ENCODE measurements at regions not wholly inside any gene's neighbourhood (a gene's known extent, or its start where the extent isn't known, plus 50 kb on each side); places are given as distances from the start of the nearest gene placed in this dataset.

DNA sequence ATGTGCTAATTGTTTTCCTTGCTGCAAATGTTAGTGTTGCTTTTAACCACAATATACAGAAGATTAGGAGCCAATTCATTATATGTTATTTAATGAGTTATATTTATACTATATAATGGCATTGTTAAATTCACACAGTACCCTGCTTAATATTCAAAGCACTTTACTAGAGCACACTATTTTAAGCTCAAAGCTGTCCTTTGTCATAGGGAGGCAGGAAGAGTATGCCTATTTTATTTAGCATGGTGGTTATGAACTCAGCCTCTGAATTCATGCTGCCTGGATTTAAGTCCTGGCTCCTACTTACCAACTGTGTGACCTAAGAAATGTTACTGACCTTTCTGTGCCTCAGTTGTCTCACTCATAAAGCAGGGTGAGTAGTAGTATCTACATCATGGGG, 80.5 kb downstream of the FASTKD2 start:
- no peak overlapping the region for H3K4me3 ChIP-seq
- no peak overlapping the region for H3K27ac ChIP-seq
- TF ChIP-seq POLR2A (IDR thresholded peaks at IDR 0.05) (no peak), EP300 (IDR thresholded peaks at IDR 0.05) (no peak), CTCF (IDR thresholded peaks at IDR 0.05) (no peak), POLR2AphosphoS5 (IDR thresholded peaks at IDR 0.05) (no peak)
- intact Hi-C loops (cut with DNase I; ENCODE audit: low total_unique reads) = no loop called here
- H3K27me3 ChIP-seq = no peaks in the 10 kb centered on the region
- H3K4me1 ChIP-seq = no peaks in the 10 kb centered on the region
- no peaks in the 10 kb centered on the region for H3K36me3 ChIP-seq
- H3K9me3 ChIP-seq = no peaks in the 10 kb centered on the region
- DNase-seq = no peak

GRCh38 chr2:206846331-206846730, 80.9 kb downstream of the FASTKD2 start:
- TF ChIP-seq POLR2A (IDR thresholded peaks at IDR 0.05) (no peak), EP300 (IDR thresholded peaks at IDR 0.05) (no peak), POLR2AphosphoS5 (IDR thresholded peaks at IDR 0.05) (no peak), CTCF (IDR thresholded peaks at IDR 0.05) (no peak)
- Histone ChIP-seq H3K4me1 (no peaks in the 10 kb centered on the region), H3K4me3 (no peak overlapping the region), H3K36me3 (no peaks in the 10 kb centered on the region), H3K27ac (no peak overlapping the region), H3K9me3 (no peaks in the 10 kb centered on the region), H3K27me3 (no peaks in the 10 kb centered on the region)
- no peak for DNase-seq
- 84 to 91% (median 87%) methylated on average over 3 of the region's 3 CpGs for WGBS, 5 donors
- intact Hi-C loops (cut with DNase I; ENCODE audit: low total_unique reads) = no loop called here

GRCh38 chr2:206846981-206847834, 81.8 kb downstream of the FASTKD2 start:
- no peaks in the 10 kb centered on the region for H3K4me1 ChIP-seq
- TF ChIP-seq CTCF (IDR thresholded peaks at IDR 0.05) (no peak), POLR2A (IDR thresholded peaks at IDR 0.05) (no peak), EP300 (IDR thresholded peaks at IDR 0.05) (no peak), POLR2AphosphoS5 (IDR thresholded peaks at IDR 0.05) (no peak)
- WGBS, 5 donors = 67 to 72% (median 70%) methylated on average over 3 of the region's 3 CpGs
- H3K27ac ChIP-seq = no peak overlapping the region
- H3K36me3 ChIP-seq = no peaks in the 10 kb centered on the region
- DNase-seq = no peak
- intact Hi-C loops (cut with DNase I; ENCODE audit: low total_unique reads) = no loop called here
- no peaks in the 10 kb centered on the region for H3K9me3 ChIP-seq
- H3K4me3 ChIP-seq = no peak overlapping the region
- H3K27me3 ChIP-seq = no peaks in the 10 kb centered on the region

GRCh38 chr2:206850369-206850768, 85.0 kb downstream of the FASTKD2 start:
- H3K27me3 ChIP-seq = no peaks in the 10 kb centered on the region
- no peaks in the 10 kb centered on the region for H3K4me1 ChIP-seq
- intact Hi-C loops (cut with DNase I; ENCODE audit: low total_unique reads) = no loop called here
- H3K4me3 ChIP-seq = no peak overlapping the region
- DNase-seq = no peak
- no peak overlapping the region for H3K27ac ChIP-seq
- no peaks in the 10 kb centered on the region for H3K9me3 ChIP-seq
- TF ChIP-seq EP300 (IDR thresholded peaks at IDR 0.05) (no peak), POLR2AphosphoS5 (IDR thresholded peaks at IDR 0.05) (no peak), POLR2A (IDR thresholded peaks at IDR 0.05) (no peak), CTCF (IDR thresholded peaks at IDR 0.05) (no peak)
- H3K36me3 ChIP-seq = no peaks in the 10 kb centered on the region

Data from stomach (tissue), 8 donors.